ENCODE measurements at regions not wholly inside any gene's neighbourhood (a gene's known extent, or its start where the extent isn't known, plus 50 kb on each side); places are given as distances from the start of the nearest gene placed in this dataset.

DNA sequence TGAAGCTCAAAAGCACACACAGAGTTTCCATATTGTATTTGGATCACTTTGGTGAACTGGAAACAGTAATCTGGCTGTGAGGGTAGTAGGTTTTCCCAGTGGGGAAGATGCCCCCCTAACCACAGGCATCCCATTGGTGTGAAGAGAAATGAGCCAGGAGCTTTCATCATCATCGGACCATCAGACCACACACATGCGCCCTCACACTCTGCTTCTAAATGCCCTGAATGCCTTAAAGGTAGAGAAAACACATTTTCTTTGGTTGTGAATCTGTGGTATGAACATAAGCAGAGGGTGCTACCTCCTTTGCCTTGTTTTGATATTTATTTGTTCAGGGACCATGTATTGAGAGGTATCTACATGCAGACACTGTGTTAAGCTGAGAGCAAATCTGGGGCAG, 79.0 kb upstream of the DNAH14 start:
- Histone ChIP-seq H3K36me3 (no peaks in the 10 kb centered on the region), H3K27ac (no peak overlapping the region), H3K9me3 (no peaks in the 10 kb centered on the region), H3K4me1 (peaks cover 9% of the 10 kb centered on the region), H3K4me3 (no peak overlapping the region), H3K27me3 (no peaks in the 10 kb centered on the region)
- DNase-seq (ENCODE audit: low spot score in 2 of 2), result no peak
- TF ChIP-seq POLR2A (IDR thresholded peaks at IDR 0.05) (no peak), POLR2AphosphoS5 (IDR thresholded peaks at IDR 0.05) (no peak), EP300 (IDR thresholded peaks at IDR 0.05) (no peak)
- TF ChIP-seq, protein P1, sequence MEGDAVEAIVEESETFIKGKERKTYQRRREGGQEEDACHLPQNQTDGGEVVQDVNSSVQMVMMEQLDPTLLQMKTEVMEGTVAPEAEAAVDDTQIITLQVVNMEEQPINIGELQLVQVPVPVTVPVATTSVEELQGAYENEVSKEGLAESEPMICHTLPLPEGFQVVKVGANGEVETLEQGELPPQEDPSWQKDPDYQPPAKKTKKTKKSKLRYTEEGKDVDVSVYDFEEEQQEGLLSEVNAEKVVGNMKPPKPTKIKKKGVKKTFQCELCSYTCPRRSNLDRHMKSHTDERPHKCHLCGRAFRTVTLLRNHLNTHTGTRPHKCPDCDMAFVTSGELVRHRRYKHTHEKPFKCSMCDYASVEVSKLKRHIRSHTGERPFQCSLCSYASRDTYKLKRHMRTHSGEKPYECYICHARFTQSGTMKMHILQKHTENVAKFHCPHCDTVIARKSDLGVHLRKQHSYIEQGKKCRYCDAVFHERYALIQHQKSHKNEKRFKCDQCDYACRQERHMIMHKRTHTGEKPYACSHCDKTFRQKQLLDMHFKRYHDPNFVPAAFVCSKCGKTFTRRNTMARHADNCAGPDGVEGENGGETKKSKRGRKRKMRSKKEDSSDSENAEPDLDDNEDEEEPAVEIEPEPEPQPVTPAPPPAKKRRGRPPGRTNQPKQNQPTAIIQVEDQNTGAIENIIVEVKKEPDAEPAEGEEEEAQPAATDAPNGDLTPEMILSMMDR (IDR thresholded peaks at IDR 0.05), result no peak
- 92% methylated on average over 2 of the region's 2 CpGs for WGBS

- 38% methylated on average over 4 of the region's 6 CpGs for WGBS
- peaks cover 5% of the 10 kb centered on the region for H3K4me1 ChIP-seq
- H3K27me3 ChIP-seq, result no peaks in the 10 kb centered on the region
- DNase-seq (ENCODE audit: low spot score in 2 of 2), result no peak
- no peaks in the 10 kb centered on the region for H3K36me3 ChIP-seq
- no peaks in the 10 kb centered on the region for H3K9me3 ChIP-seq
- no peak overlapping the region for H3K27ac ChIP-seq
- no peak overlapping the region for H3K4me3 ChIP-seq
- TF ChIP-seq, protein P1 (IDR thresholded peaks at IDR 0.05), result peak in 1 of 2 donors; percentile 58
- no peak for TF ChIP-seq POLR2AphosphoS5 (IDR thresholded peaks at IDR 0.05)
- no peak for TF ChIP-seq POLR2A (IDR thresholded peaks at IDR 0.05)
These were observed 78.1 kb upstream of the DNAH14 start for GRCh38 chr1:224851210-224851847.

DNA sequence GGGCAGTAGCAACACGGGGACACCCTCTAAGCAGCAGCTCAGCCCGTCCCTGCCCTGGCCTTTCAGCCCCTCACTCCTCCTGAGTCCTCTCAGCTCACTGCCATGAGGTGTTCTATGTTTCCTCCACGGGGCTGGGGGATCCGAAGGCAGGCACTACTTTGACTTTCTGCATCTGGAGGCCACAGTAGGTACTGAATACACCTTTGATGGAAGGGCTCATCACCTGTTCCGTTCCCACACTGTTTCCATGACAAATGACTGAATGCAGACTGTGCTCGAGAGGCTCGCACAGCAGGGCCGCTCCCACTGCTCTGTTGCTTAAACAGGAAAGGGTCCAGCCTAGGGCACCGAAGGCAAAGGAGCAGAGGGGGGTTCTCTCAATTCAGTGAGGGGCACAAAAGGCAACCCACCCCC, 77.6 kb upstream of the DNAH14 start:
- Histone ChIP-seq H3K27me3 (no peaks in the 10 kb centered on the region), H3K4me1 (no peaks in the 10 kb centered on the region), H3K27ac (no peak overlapping the region), H3K4me3 (no peak overlapping the region), H3K9me3 (no peaks in the 10 kb centered on the region), H3K36me3 (no peaks in the 10 kb centered on the region)
- 67% methylated on average over 9 of the region's 9 CpGs for WGBS
- TF ChIP-seq POLR2A (IDR thresholded peaks at IDR 0.05) (no peak), POLR2AphosphoS5 (IDR thresholded peaks at IDR 0.05) (no peak), EP300 (IDR thresholded peaks at IDR 0.05) (no peak)
- TF ChIP-seq, protein P1 (IDR thresholded peaks at IDR 0.05), result no peak
- DNase-seq (ENCODE audit: low spot score in 2 of 2), result no peak

DNA sequence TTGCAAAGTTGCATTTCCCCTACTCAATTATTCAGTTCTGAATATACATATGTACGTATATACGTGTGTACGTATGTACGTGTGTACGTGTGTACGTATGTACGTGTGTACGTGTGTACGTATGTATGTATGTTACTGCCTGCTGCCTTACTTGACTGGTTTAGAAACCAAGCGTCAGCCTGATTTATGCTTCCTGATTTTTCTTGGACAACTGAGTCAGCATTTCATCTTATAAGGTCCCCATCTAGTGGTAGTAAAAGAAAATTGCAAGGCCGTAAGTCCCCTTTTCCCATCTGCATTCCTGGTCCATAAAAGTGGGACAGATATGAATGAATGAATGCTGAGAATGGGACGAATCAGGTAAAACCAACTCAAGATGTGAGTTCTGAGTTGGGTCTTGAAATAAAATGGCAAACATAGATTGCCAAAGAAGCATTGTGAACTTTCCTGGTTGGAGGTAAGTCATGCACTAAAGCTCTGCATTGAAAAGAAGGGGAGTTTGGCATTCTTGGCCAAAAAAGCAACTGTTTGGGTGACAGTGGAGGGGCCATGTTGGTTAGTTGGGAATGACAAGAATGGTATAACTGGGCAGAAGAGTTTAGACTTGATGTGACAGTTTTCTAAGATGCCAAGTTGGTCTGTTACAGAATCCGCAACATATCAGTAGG, 76.4 kb upstream of the DNAH14 start:
- TF ChIP-seq EP300 (IDR thresholded peaks at IDR 0.05) (no peak), POLR2AphosphoS5 (IDR thresholded peaks at IDR 0.05) (no peak)
- TF ChIP-seq, protein P1 (IDR thresholded peaks at IDR 0.05), result peak; percentile 51 to 63
- Histone ChIP-seq H3K27me3 (no peaks in the 10 kb centered on the region), H3K27ac (no peak overlapping the region), H3K4me1 (no peaks in the 10 kb centered on the region), H3K9me3 (no peaks in the 10 kb centered on the region), H3K36me3 (no peaks in the 10 kb centered on the region), H3K4me3 (no peak overlapping the region)
- 41% methylated on average over 13 of the region's 13 CpGs for WGBS
- no peak for DNase-seq (ENCODE audit: low spot score in 2 of 2)

GRCh38 chr1:224856973-224857372, 72.5 kb upstream of the DNAH14 start:
- TF ChIP-seq POLR2A (IDR thresholded peaks at IDR 0.05), result no peak
- no peak for TF ChIP-seq EP300 (IDR thresholded peaks at IDR 0.05)
- no peak for TF ChIP-seq POLR2AphosphoS5 (IDR thresholded peaks at IDR 0.05)
- TF ChIP-seq, protein P1 (IDR thresholded peaks at IDR 0.05), result no peak
- Histone ChIP-seq H3K27me3 (no peaks in the 10 kb centered on the region), H3K4me1 (no peaks in the 10 kb centered on the region), H3K27ac (no peak overlapping the region), H3K36me3 (no peaks in the 10 kb centered on the region), H3K9me3 (no peaks in the 10 kb centered on the region), H3K4me3 (no peak overlapping the region)
- 68% methylated on average over 2 of the region's 2 CpGs for WGBS
- no peak for DNase-seq (ENCODE audit: low spot score in 2 of 2)

All from suprapubic skin (tissue), 4 donors.